Breast epithelium (tissue), 3 donors: ENCODE measurements at regions not wholly inside any gene's neighbourhood (a gene's known extent, or its start where the extent isn't known, plus 50 kb on each side); places are given as distances from the start of the nearest gene placed in this dataset.
"Not testable (repeated sequence)": the region's sequence is repeated elsewhere in the genome, so short reads cannot be mapped to it uniquely, and the experiment has no call there.

Experiments used
- POLR2A ChIP-seq: fragments of 450-650 bp; IDR thresholded peaks from one replicate; pipeline ENCODE4 v1.6.1; 2016; ENCODE audit warnings: antibody characterized with exemption, mild to moderate bottlenecking, moderate library complexity
- POLR2AphosphoS5 ChIP-seq, 3 donors: sonication (generic); formaldehyde crosslinking; IDR thresholded peaks; one replicate each; pipeline ENCODE4 v1.6.1; 2017; ENCODE audit warnings: antibody characterized with exemption in 3 of 3

- not testable (repeated sequence) for TF ChIP-seq POLR2AphosphoS5 (IDR thresholded peaks at IDR 0.05); POLR2A
These were observed 189.0 kb upstream of the ZNF658 start for GRCh38 chr9:66711553-66711952.
